Endothelial cell of umbilical vein (primary cell): ENCODE measurements at regions not wholly inside any gene's neighbourhood (a gene's known extent, or its start where the extent isn't known, plus 50 kb on each side); places are given as distances from the start of the nearest gene placed in this dataset.

Experiments
- BruUV-seq: library from RNA; stranded (reverse); fragments of 400-500 nt; replicated peaks from 2 replicates; lab custom pipeline; 2021; lab: Mats Ljungman, UMichigan
- CTCF ChIA-PET: fragments of 300-600, 350-600 bp; sonication (Branson Sonifier 250); formaldehyde crosslinking; loops from one replicate; lab custom pipeline; 2021; ENCODE audit warnings: antibody characterized with exemption, inconsistent platforms; lab: Charles Lee
- POLR2A ChIA-PET: fragments of 300-600, 350-600 bp; sonication (Branson Sonifier 250); formaldehyde crosslinking; loops from one replicate; lab custom pipeline; 2021; ENCODE audit warnings: antibody characterized with exemption, inconsistent platforms; lab: Charles Lee
- DNase-seq: peaks from one replicate; pipeline ENCODE4 v3.0.0-alpha.2; 2011; ENCODE audit warnings: low read depth, low spot score
- FAIRE-seq: peaks from 2 replicates; lab custom pipeline; 2011; peaks lifted over from hg19 to GRCh38; lab: Jason Lieb, UNC
- H2AFZ ChIP-seq: 2 replicates; pipeline ENCODE4 v1.6.0; 2012; ENCODE audit warnings: low read depth, low read length, control low read depth, inconsistent platforms
- H3K27ac ChIP-seq: 2 replicates; pipeline ENCODE4 v1.5.1; 2011; ENCODE audit warnings: low read depth, mild to moderate bottlenecking, control low read depth, low read length, moderate library complexity; ENCODE audit not compliant: insufficient read depth
- H3K27me3 ChIP-seq, 2 experiments: 2 replicates each; pipeline versions ENCODE4 v1.6.0 to v1.6.1; 2011; ENCODE audit warnings: low read length in 2 of 2, mixed read lengths in 1 of 2; ENCODE audit not compliant: control insufficient read depth in 2 of 2, insufficient read depth in 2 of 2
- H3K36me3 ChIP-seq, 2 experiments: 2 replicates in 1 of 2; 3 replicates in 1 of 2; pipeline ENCODE4 v1.5.1; 2011; ENCODE audit warnings: low read length in 2 of 2, mild to moderate bottlenecking in 1 of 2, moderate library complexity in 1 of 2; ENCODE audit not compliant: control insufficient read depth in 2 of 2, insufficient read depth in 2 of 2; ENCODE audit errors: extremely low read depth in 1 of 2
- H3K4me1 ChIP-seq: 3 replicates; pipeline ENCODE4 v1.5.1; 2011; ENCODE audit warnings: mild to moderate bottlenecking, low read length; ENCODE audit not compliant: control insufficient read depth, insufficient read depth; ENCODE audit errors: extremely low read depth
- H3K4me2 ChIP-seq: 2 replicates; pipeline ENCODE4 v1.6.1; 2011; ENCODE audit warnings: low read length, control low read depth, mixed read lengths; ENCODE audit not compliant: insufficient read depth
- H3K4me3 ChIP-seq, 3 experiments: fragments of 200-600 bp in 1 of 3; sonication (generic), shearing (Covaris generic) in 1 of 3; replicated peaks in 1 of 3; 2 replicates each; pipeline ENCODE4 v1.5.1; 2011 to 2016; ENCODE audit warnings: control low read depth in 3 of 3, low read length in 3 of 3, mild to moderate bottlenecking in 2 of 3, inconsistent platforms in 1 of 3, low read depth in 1 of 3, moderate library complexity in 1 of 3; ENCODE audit not compliant: insufficient read depth in 1 of 3
- H3K79me2 ChIP-seq: 2 replicates; pipeline ENCODE4 v1.6.0; 2012; ENCODE audit warnings: low read length, inconsistent platforms; ENCODE audit not compliant: control insufficient read depth, insufficient read depth
- H3K9ac ChIP-seq: replicated peaks from 2 replicates; pipeline ENCODE3; 2011; ENCODE audit warnings: low read length, control low read depth; ENCODE audit not compliant: insufficient read depth; ENCODE audit errors: extremely low read depth
- H3K9me1 ChIP-seq: replicated peaks from 3 replicates; pipeline ENCODE4 v1.6.0; 2011; ENCODE audit warnings: mild to moderate bottlenecking, low read length; ENCODE audit not compliant: control insufficient read depth, insufficient read depth; ENCODE audit errors: extremely low read depth
- H3K9me3 ChIP-seq: replicated peaks from 2 replicates; pipeline ENCODE4 v1.5.1; 2012; ENCODE audit warnings: low read length, inconsistent platforms; ENCODE audit not compliant: control insufficient read depth, insufficient read depth
- H4K20me1 ChIP-seq: replicated peaks from 2 replicates; pipeline ENCODE3; 2011; ENCODE audit warnings: mild to moderate bottlenecking, low read length; ENCODE audit not compliant: control insufficient read depth, insufficient read depth; ENCODE audit errors: extremely low read depth
- CTCF ChIP-seq, 2 donors: IDR thresholded peaks; 1 replicate in 1 of 2; 2 replicates in 1 of 2; pipeline ENCODE4 v1.5.1; 2011; ENCODE audit warnings: low read length in 2 of 2, mild to moderate bottlenecking in 2 of 2, moderate library complexity in 2 of 2, control low read depth in 1 of 2, inconsistent platforms in 1 of 2, low read depth in 1 of 2; ENCODE audit not compliant: insufficient read depth in 1 of 2; ENCODE audit errors: extremely low read depth in 1 of 2
- EZH2 ChIP-seq: IDR thresholded peaks from 2 replicates; pipeline ENCODE4 v1.6.1; 2012; ENCODE audit warnings: borderline replicate concordance, low read depth, mild to moderate bottlenecking, moderate library complexity, low read length, inconsistent platforms; ENCODE audit not compliant: severe bottlenecking
- FOS ChIP-seq: IDR thresholded peaks from 2 replicates; pipeline ENCODE4 v1.6.1; 2011; ENCODE audit warnings: mild to moderate bottlenecking, low read length, moderate library complexity, borderline replicate concordance; ENCODE audit not compliant: insufficient read depth
- GATA2 ChIP-seq: IDR thresholded peaks from 2 replicates; pipeline ENCODE4 v1.7.0; 2011; ENCODE audit warnings: low read depth, mild to moderate bottlenecking, moderate library complexity, mixed read lengths, low read length; ENCODE audit not compliant: insufficient read length, insufficient read depth
- JUN ChIP-seq: IDR thresholded peaks from 2 replicates; pipeline ENCODE4 v1.6.1; 2011; ENCODE audit warnings: borderline replicate concordance, low read depth; ENCODE audit not compliant: insufficient read length, insufficient read depth
- MAX ChIP-seq: IDR thresholded peaks from 2 replicates; pipeline ENCODE4 v1.6.1; 2011; ENCODE audit not compliant: insufficient read depth, insufficient read length
- MYC ChIP-seq: IDR thresholded peaks from one replicate; pipeline ENCODE4 v1.6.1; 2011; ENCODE audit warnings: mild to moderate bottlenecking, low read depth, low read length
- POLR2A ChIP-seq: IDR thresholded peaks from 2 replicates; pipeline ENCODE4 v1.6.1; 2012; ENCODE audit warnings: low read depth, mild to moderate bottlenecking, control low read depth, low read length
- POLR2AphosphoS5 ChIP-seq: IDR thresholded peaks from 2 replicates; pipeline ENCODE4 v1.6.1; 2012; ENCODE audit warnings: low read depth, mild to moderate bottlenecking, control low read depth, low read length, moderate library complexity; ENCODE audit not compliant: insufficient read depth
- dilution Hi-C: fragments of 300-500 bp; cut with MboI; formaldehyde crosslinking; loops from one replicate; pipeline ENCODE4 v1.15.0; 2019; ENCODE audit warnings: low sequenced_read_pairs; ENCODE audit not compliant: extremely low pct_ligation_motif_present
- intact Hi-C: fragments of 100-400 bp; cut with micrococcal nuclease; formaldehyde crosslinking; loops from one replicate; pipeline ENCODE4 v1.10.0; 2022

GRCh38 chr15:66925721-66926120 lies 139.7 kb upstream of the SMAD3 start:
- no peak overlapping the region for H3K27ac ChIP-seq
- intact Hi-C loops (no loop called here), dilution Hi-C loops (loop anchor here (25.0 kb wide), 1 partner anchor 512 kb away; no protein-coding TSS in a partner anchor)
- no peaks in the 10 kb centered on the region for H3K27me3 ChIP-seq
- no peak overlapping the region for H2AFZ ChIP-seq
- no peak for TF ChIP-seq CTCF (IDR thresholded peaks at IDR 0.05; ENCODE audit: extremely low read depth in 1 of 2, insufficient read depth in 1 of 2, low read depth in 1 of 2, low read length in 2 of 2)
- TF ChIP-seq GATA2 = no peak
- TF ChIP-seq FOS = no peak
- TF ChIP-seq POLR2A = no peak
- no peak for TF ChIP-seq MYC
- no peak for TF ChIP-seq POLR2AphosphoS5
- no peak for TF ChIP-seq JUN
- no peak for TF ChIP-seq MAX
- TF ChIP-seq EZH2 = no peak
- DNase-seq = no peak
- ChIA-PET CTCF (no interaction called here), POLR2A (no interaction called here)
- no peaks in the 10 kb centered on the region for H3K4me1 ChIP-seq
- no peak overlapping the region for H3K4me3 ChIP-seq
- no peak for FAIRE-seq
- no TSS peak for BruUV-seq
- no peaks in the 10 kb centered on the region for H3K9me1 ChIP-seq
- H3K4me2 ChIP-seq = no peak overlapping the region
- H3K9me3 ChIP-seq = no peaks in the 10 kb centered on the region
- no peaks in the 10 kb centered on the region for H3K36me3 ChIP-seq
- no peak overlapping the region for H3K9ac ChIP-seq
- no peaks in the 10 kb centered on the region for H3K79me2 ChIP-seq
- no peaks in the 10 kb centered on the region for H4K20me1 ChIP-seq
